Neuronal stem cell (in vitro differentiated cells): ENCODE measurements at regions not wholly inside any gene's neighbourhood (a gene's known extent, or its start where the extent isn't known, plus 50 kb on each side); places are given as distances from the start of the nearest gene placed in this dataset.

Source experiments
- DNase-seq: peaks from one replicate; pipeline ENCODE4 v3.0.0-alpha.2; 2013; ENCODE audit warnings: low spot score
- H2AFZ ChIP-seq: one replicate; pipeline ENCODE4 v1.6.1; 2013; ENCODE audit warnings: mild to moderate bottlenecking, low read length, inconsistent platforms
- H2AK5ac ChIP-seq: 2 replicates; pipeline ENCODE4 v1.6.1; 2013; ENCODE audit warnings: low read depth, mild to moderate bottlenecking, inconsistent platforms, low read length, moderate library complexity, mixed read lengths
- H2BK120ac ChIP-seq: 2 replicates; pipeline ENCODE4 v1.6.1; 2013; ENCODE audit warnings: low read depth, mild to moderate bottlenecking, inconsistent platforms, low read length, moderate library complexity, mixed read lengths
- H2BK12ac ChIP-seq: one replicate; pipeline ENCODE4 v1.6.1; 2013; ENCODE audit warnings: low read length, inconsistent platforms
- H2BK15ac ChIP-seq: 2 replicates; pipeline ENCODE4 v1.6.1; 2013; ENCODE audit warnings: mild to moderate bottlenecking, low read length, inconsistent platforms, mixed read lengths
- H2BK5ac ChIP-seq: one replicate; pipeline ENCODE4 v1.6.1; 2013; ENCODE audit warnings: inconsistent platforms, mild to moderate bottlenecking, low read length, moderate library complexity
- H3K14ac ChIP-seq: one replicate; pipeline ENCODE4 v1.6.1; 2013; ENCODE audit warnings: low read length, inconsistent platforms
- H3K18ac ChIP-seq: 2 replicates; pipeline ENCODE4 v1.6.1; 2013; ENCODE audit warnings: low read length, inconsistent platforms
- H3K23ac ChIP-seq: 2 replicates; pipeline ENCODE4 v1.6.1; 2013; ENCODE audit warnings: low read depth, mild to moderate bottlenecking, mixed read lengths, low read length, inconsistent platforms; ENCODE audit not compliant: poor library complexity
- H3K27ac ChIP-seq: replicated peaks from 3 replicates; pipeline ENCODE4 v1.5.1; 2013; ENCODE audit warnings: low read length, inconsistent platforms
- H3K27me3 ChIP-seq, 3 experiments: 2 replicates each; pipeline ENCODE4 v1.6.1; 2013; ENCODE audit warnings: low read length in 3 of 3, mild to moderate bottlenecking in 2 of 3, inconsistent platforms in 1 of 3, low read depth in 1 of 3, mixed read lengths in 1 of 3, moderate library complexity in 1 of 3; ENCODE audit not compliant: control insufficient read depth in 3 of 3, insufficient read depth in 3 of 3
- H3K36me3 ChIP-seq, 2 donors: replicated peaks in 1 of 2; 2 replicates each; pipeline ENCODE4 v1.6.1; 2013; ENCODE audit warnings: low read length in 2 of 2; ENCODE audit not compliant: control insufficient read depth in 2 of 2, insufficient read depth in 2 of 2
- H3K4ac ChIP-seq: 2 replicates; pipeline ENCODE4 v1.6.1; 2013; ENCODE audit warnings: inconsistent platforms, mild to moderate bottlenecking, low read length, moderate library complexity
- H3K4me1 ChIP-seq, 2 donors: 1 replicate in 1 of 2; 2 replicates in 1 of 2; pipeline ENCODE4 v1.6.1; 2013; ENCODE audit warnings: low read length in 2 of 2, low read depth in 1 of 2; ENCODE audit not compliant: control insufficient read depth in 2 of 2, insufficient read depth in 1 of 2
- H3K4me2 ChIP-seq: one replicate; pipeline ENCODE4 v1.6.1; 2013; ENCODE audit warnings: mild to moderate bottlenecking, low read length, inconsistent platforms; ENCODE audit not compliant: insufficient read depth, poor library complexity, severe bottlenecking
- H3K4me3 ChIP-seq, 2 donors: 2 replicates each; pipeline ENCODE4 v1.5.1; 2013; ENCODE audit warnings: low read length in 2 of 2, mild to moderate bottlenecking in 2 of 2, inconsistent platforms in 1 of 2, moderate library complexity in 1 of 2
- H3K79me1 ChIP-seq: one replicate; pipeline ENCODE4 v1.6.1; 2013; ENCODE audit warnings: low read depth, mild to moderate bottlenecking, inconsistent platforms, low read length, moderate library complexity
- H3K9ac ChIP-seq: one replicate; pipeline ENCODE4 v1.6.1; 2013; ENCODE audit warnings: mild to moderate bottlenecking, low read depth, low read length, inconsistent platforms; ENCODE audit not compliant: poor library complexity
- H3K9me3 ChIP-seq, 2 donors: replicated peaks in 1 of 2; 2 replicates each; pipeline versions ENCODE3 to v1.6.1; 2013; ENCODE audit warnings: low read length in 2 of 2, mild to moderate bottlenecking in 2 of 2, inconsistent platforms in 1 of 2, low read depth in 1 of 2, mixed read lengths in 1 of 2, moderate library complexity in 1 of 2; ENCODE audit not compliant: control insufficient read depth in 2 of 2, insufficient read depth in 1 of 2
- H4K8ac ChIP-seq: one replicate; pipeline ENCODE4 v1.6.1; 2013; ENCODE audit warnings: low read depth, mild to moderate bottlenecking, inconsistent platforms, low read length, moderate library complexity
- H4K91ac ChIP-seq: one replicate; pipeline ENCODE4 v1.6.1; 2013; ENCODE audit warnings: low read length, low read depth, mild to moderate bottlenecking, inconsistent platforms; ENCODE audit not compliant: poor library complexity
- WGBS, 2 donors: extraction: QIAGEN DNeasy Blood & Tissue Kit; methylation state at CpG; one replicate each; pipeline ENCODE4 v1.1.7; 2013; ENCODE audit warnings: missing lambda C conversion rate in 2 of 2, mixed read lengths in 1 of 2; ENCODE audit not compliant: insufficient read length in 2 of 2, insufficient replicate concordance in 1 of 2; ENCODE audit errors: extremely low coverage in 2 of 2; 5-methylcytosine and 5-hydroxymethylcytosine counted together

- H3K36me3 ChIP-seq, result no peaks in the 10 kb centered on the region
- peaks cover 3% of the 10 kb centered on the region in 2 donors for H3K4me1 ChIP-seq
- H4K8ac ChIP-seq, result no peak overlapping the region
- H2BK120ac ChIP-seq, result no peak overlapping the region
- H3K9ac ChIP-seq, result no peak overlapping the region
- no peak overlapping the region for H3K18ac ChIP-seq
- H3K4me3 ChIP-seq, result no peak overlapping the region
- DNase-seq, result no peak
- H4K91ac ChIP-seq, result no peak overlapping the region
- H3K14ac ChIP-seq, result no peak overlapping the region
- H2BK12ac ChIP-seq, result no peak overlapping the region
- no peak overlapping the region for H2BK15ac ChIP-seq
- no peak overlapping the region for H3K4me2 ChIP-seq
- WGBS, 2 donors, result no CpG with 5 or more reads among the region's 1 CpG
- H3K9me3 ChIP-seq, result no peaks in the 10 kb centered on the region
- no peaks in the 10 kb centered on the region for H3K79me1 ChIP-seq
- H3K4ac ChIP-seq, result no peak overlapping the region
- H3K27ac ChIP-seq, result no peak overlapping the region
- H3K23ac ChIP-seq, result no peak overlapping the region
- no peak overlapping the region for H2AK5ac ChIP-seq
- H2BK5ac ChIP-seq, result no peak overlapping the region
- H3K27me3 ChIP-seq, result no peaks in the 10 kb centered on the region
- H2AFZ ChIP-seq, result peak overlapping the region; percentile 9
These were observed 98.2 kb downstream of the OLFM4 start for GRCh38 chr13:53126841-53127245.

- Histone ChIP-seq H4K91ac (no peak overlapping the region), H3K27me3 (no peaks in the 10 kb centered on the region), H3K23ac (no peak overlapping the region), H3K79me1 (no peaks in the 10 kb centered on the region), H3K9me3 (no peaks in the 10 kb centered on the region), H4K8ac (no peak overlapping the region), H2BK15ac (no peak overlapping the region), H3K4me2 (no peak overlapping the region), H2BK5ac (no peak overlapping the region), H3K18ac (no peak overlapping the region), H2AFZ (no peak overlapping the region), H3K14ac (no peak overlapping the region), H2BK120ac (no peak overlapping the region), H3K9ac (no peak overlapping the region), H2AK5ac (no peak overlapping the region), H3K4me1 (peaks cover 0 to 3% of the 10 kb centered on the region in 2 donors), H3K27ac (no peak overlapping the region), H3K4me3 (no peak overlapping the region), H2BK12ac (no peak overlapping the region), H3K36me3 (no peaks in the 10 kb centered on the region), H3K4ac (no peak overlapping the region)
- no peak for DNase-seq
- WGBS, 2 donors, result no CpG with 5 or more reads among the region's 2 CpGs
These were observed 98.8 kb downstream of the OLFM4 start for GRCh38 chr13:53127373-53127772.

GRCh38 chr13:53129864-53130393 lies 101.3 kb downstream of the OLFM4 start:
- Histone ChIP-seq H2BK12ac (no peak overlapping the region), H2AFZ (no peak overlapping the region), H2BK120ac (no peak overlapping the region), H3K4me3 (no peak overlapping the region), H2BK5ac (no peak overlapping the region), H2AK5ac (no peak overlapping the region), H2BK15ac (no peak overlapping the region), H3K4me1 (peaks cover 0 to 2% of the 10 kb centered on the region in 2 donors), H3K14ac (no peak overlapping the region), H3K23ac (no peak overlapping the region), H4K8ac (no peak overlapping the region), H3K9ac (no peak overlapping the region), H3K79me1 (no peaks in the 10 kb centered on the region), H3K4ac (no peak overlapping the region), H3K27ac (no peak overlapping the region), H3K27me3 (no peaks in the 10 kb centered on the region), H3K36me3 (no peaks in the 10 kb centered on the region), H4K91ac (no peak overlapping the region), H3K18ac (no peak overlapping the region), H3K4me2 (no peak overlapping the region), H3K9me3 (no peaks in the 10 kb centered on the region)
- no peak for DNase-seq
- no CpG with 5 or more reads among the region's 2 CpGs for WGBS, 2 donors

GRCh38 chr13:53131361-53131760 lies 102.7 kb downstream of the OLFM4 start:
- no peak overlapping the region for H2BK15ac ChIP-seq
- no peaks in the 10 kb centered on the region for H3K36me3 ChIP-seq
- no peak overlapping the region for H3K18ac ChIP-seq
- H4K8ac ChIP-seq, result no peak overlapping the region
- H2BK12ac ChIP-seq, result no peak overlapping the region
- no CpG with 5 or more reads among the region's 3 CpGs for WGBS, 2 donors
- no peaks in the 10 kb centered on the region for H3K4me1 ChIP-seq
- H4K91ac ChIP-seq, result no peak overlapping the region
- no peak overlapping the region for H3K27ac ChIP-seq
- H3K4me3 ChIP-seq, result no peak overlapping the region
- H3K14ac ChIP-seq, result no peak overlapping the region
- no peak for DNase-seq
- H3K4me2 ChIP-seq, result no peak overlapping the region
- H3K79me1 ChIP-seq, result no peaks in the 10 kb centered on the region
- H3K4ac ChIP-seq, result no peak overlapping the region
- H3K9ac ChIP-seq, result no peak overlapping the region
- H2AK5ac ChIP-seq, result no peak overlapping the region
- no peak overlapping the region for H2BK120ac ChIP-seq
- H3K23ac ChIP-seq, result no peak overlapping the region
- H3K9me3 ChIP-seq, result no peaks in the 10 kb centered on the region
- H2AFZ ChIP-seq, result no peak overlapping the region
- no peak overlapping the region for H2BK5ac ChIP-seq
- no peaks in the 10 kb centered on the region for H3K27me3 ChIP-seq
